PC-3 (cell line): ENCODE measurements at regions not wholly inside any gene's neighbourhood (a gene's known extent, or its start where the extent isn't known, plus 50 kb on each side); places are given as distances from the start of the nearest gene placed in this dataset.

Experiments used
- CTCF ChIP-seq: fragments of 300-600 bp; sonication (generic); conservative IDR thresholded peaks from 2 replicates; pipeline ENCODE4 v1.5.1; 2017; ENCODE audit warnings: antibody characterized with exemption, low read depth, mild to moderate bottlenecking, low read length
- EZH2phosphoT487 ChIP-seq: fragments of 300-600 bp; sonication (generic); IDR thresholded peaks from 2 replicates; pipeline ENCODE4 v1.6.1; 2018; ENCODE audit warnings: mild to moderate bottlenecking, antibody characterized with exemption, low read length, borderline replicate concordance

GRCh38 chr14:36394593-36394992 is 74.2 kb upstream of the MBIP start:
- TF ChIP-seq EZH2phosphoT487 (no peak), CTCF (no peak)
